ENCODE measurements at regions not wholly inside any gene's neighbourhood (a gene's known extent, or its start where the extent isn't known, plus 50 kb on each side); places are given as distances from the start of the nearest gene placed in this dataset.
A peak's percentile ranks its signal among the peaks of the same experiment; 100 is the strongest.

DNA sequence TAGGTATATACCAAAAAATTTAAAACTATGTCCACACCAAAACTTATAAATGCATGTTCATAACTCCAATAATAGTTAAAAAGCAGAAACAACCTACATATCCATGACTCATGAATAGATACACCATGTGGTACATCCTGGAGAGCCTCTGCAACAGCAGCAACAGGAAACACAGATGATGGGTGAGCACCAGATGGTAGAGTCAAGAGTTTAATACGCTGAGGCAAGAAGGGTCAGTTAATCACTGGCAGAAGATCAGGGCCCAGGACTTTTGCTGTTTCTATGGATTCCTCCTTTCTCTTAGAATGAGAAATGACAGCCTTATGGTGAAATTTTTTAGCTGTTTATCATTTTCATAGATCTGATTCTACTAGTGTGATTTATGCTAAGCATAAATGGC lies 351.8 kb upstream of the ADAMTSL1 start:
- Histone ChIP-seq H3K27ac (ENCODE audit: low read length) (no peak overlapping the region), H2AFZ (ENCODE audit: low read length) (no peak overlapping the region), H3K4me2 (ENCODE audit: low read length) (no peak overlapping the region), H3K4me3 (ENCODE audit: low read length) (no peak overlapping the region), H3K4me1 (ENCODE audit: insufficient read depth, low read length) (no peaks in the 10 kb centered on the region), H3K9ac (ENCODE audit: low read length) (no peak overlapping the region), H3K79me2 (ENCODE audit: low read length) (no peaks in the 10 kb centered on the region), H3K27me3 (ENCODE audit: low read length) (no peaks in the 10 kb centered on the region), H3K36me3 (ENCODE audit: low read depth, low read length) (no peaks in the 10 kb centered on the region), H4K20me1 (ENCODE audit: low read length) (no peaks in the 10 kb centered on the region), H3K9me3 (ENCODE audit: low read length) (no peaks in the 10 kb centered on the region), H3K9me2 (replicated peaks; ENCODE audit: low read length) (no peaks in the 10 kb centered on the region), H3F3A (ENCODE audit: low read length, unreplicated experiment) (no peaks in the 10 kb centered on the region)
- BruUV-seq (replicated peaks): no TSS peak
- ATAC-seq: no peak
- ChIA-PET CTCF (no interaction called here), POLR2A (ENCODE audit: unreplicated experiment) (no interaction called here)
- DNase-seq: peak; percentile 6
- intact Hi-C loops (cut with micrococcal nuclease): no loop called here
- TF ChIP-seq, protein P1, sequence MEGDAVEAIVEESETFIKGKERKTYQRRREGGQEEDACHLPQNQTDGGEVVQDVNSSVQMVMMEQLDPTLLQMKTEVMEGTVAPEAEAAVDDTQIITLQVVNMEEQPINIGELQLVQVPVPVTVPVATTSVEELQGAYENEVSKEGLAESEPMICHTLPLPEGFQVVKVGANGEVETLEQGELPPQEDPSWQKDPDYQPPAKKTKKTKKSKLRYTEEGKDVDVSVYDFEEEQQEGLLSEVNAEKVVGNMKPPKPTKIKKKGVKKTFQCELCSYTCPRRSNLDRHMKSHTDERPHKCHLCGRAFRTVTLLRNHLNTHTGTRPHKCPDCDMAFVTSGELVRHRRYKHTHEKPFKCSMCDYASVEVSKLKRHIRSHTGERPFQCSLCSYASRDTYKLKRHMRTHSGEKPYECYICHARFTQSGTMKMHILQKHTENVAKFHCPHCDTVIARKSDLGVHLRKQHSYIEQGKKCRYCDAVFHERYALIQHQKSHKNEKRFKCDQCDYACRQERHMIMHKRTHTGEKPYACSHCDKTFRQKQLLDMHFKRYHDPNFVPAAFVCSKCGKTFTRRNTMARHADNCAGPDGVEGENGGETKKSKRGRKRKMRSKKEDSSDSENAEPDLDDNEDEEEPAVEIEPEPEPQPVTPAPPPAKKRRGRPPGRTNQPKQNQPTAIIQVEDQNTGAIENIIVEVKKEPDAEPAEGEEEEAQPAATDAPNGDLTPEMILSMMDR (conservative IDR thresholded peaks at IDR 0.05; ENCODE audit: low read depth, low read length): no peak
- TF ChIP-seq EZH2 (IDR thresholded peaks at IDR 0.05; ENCODE audit: low read length, unreplicated experiment) (no peak), EZH2phosphoT487 (IDR thresholded peaks at IDR 0.05; ENCODE audit: borderline replicate concordance, low read length) (no peak)

DNA sequence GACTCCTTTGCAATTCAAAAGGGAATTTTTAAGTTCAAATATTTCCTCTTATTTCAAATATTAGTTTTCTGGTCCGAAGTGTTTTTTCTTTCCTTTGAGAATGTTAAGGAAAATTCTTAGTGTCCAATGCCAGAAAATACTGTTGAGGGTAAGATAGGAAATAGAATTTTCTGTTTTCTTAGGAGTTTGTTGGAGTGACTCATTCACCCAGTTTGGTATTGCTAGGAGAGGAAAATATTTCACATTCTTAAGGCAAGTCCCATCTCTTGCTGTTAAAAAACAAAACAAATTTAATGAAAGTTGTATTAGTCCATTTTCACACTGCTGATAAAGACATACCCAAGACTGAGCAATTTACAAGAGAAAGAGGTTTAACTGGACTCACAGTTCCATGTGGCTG lies 349.2 kb upstream of the ADAMTSL1 start:
- no peaks in the 10 kb centered on the region for H3K9me2 ChIP-seq (replicated peaks; ENCODE audit: low read length)
- H3K4me1 ChIP-seq (ENCODE audit: insufficient read depth, low read length): no peaks in the 10 kb centered on the region
- ChIA-PET CTCF (no interaction called here), POLR2A (ENCODE audit: unreplicated experiment) (no interaction called here)
- H3K4me3 ChIP-seq (ENCODE audit: low read length): no peak overlapping the region
- intact Hi-C loops (cut with micrococcal nuclease): no loop called here
- no peaks in the 10 kb centered on the region for H3K36me3 ChIP-seq (ENCODE audit: low read depth, low read length)
- H3K79me2 ChIP-seq (ENCODE audit: low read length): no peaks in the 10 kb centered on the region
- no peak overlapping the region for H3K27ac ChIP-seq (ENCODE audit: low read length)
- no peak overlapping the region for H2AFZ ChIP-seq (ENCODE audit: low read length)
- no peak overlapping the region for H3K4me2 ChIP-seq (ENCODE audit: low read length)
- no peaks in the 10 kb centered on the region for H3K9me3 ChIP-seq (ENCODE audit: low read length)
- no peak for DNase-seq
- no TSS peak for BruUV-seq (replicated peaks)
- TF ChIP-seq EZH2phosphoT487 (IDR thresholded peaks at IDR 0.05; ENCODE audit: borderline replicate concordance, low read length) (no peak), EZH2 (IDR thresholded peaks at IDR 0.05; ENCODE audit: low read length, unreplicated experiment) (no peak)
- TF ChIP-seq, protein P1 (conservative IDR thresholded peaks at IDR 0.05; ENCODE audit: low read depth, low read length): no peak
- no peaks in the 10 kb centered on the region for H3K27me3 ChIP-seq (ENCODE audit: low read length)
- no peaks in the 10 kb centered on the region for H3F3A ChIP-seq (ENCODE audit: low read length, unreplicated experiment)
- H3K9ac ChIP-seq (ENCODE audit: low read length): no peak overlapping the region
- no peaks in the 10 kb centered on the region for H4K20me1 ChIP-seq (ENCODE audit: low read length)
- no peak for ATAC-seq

DNA sequence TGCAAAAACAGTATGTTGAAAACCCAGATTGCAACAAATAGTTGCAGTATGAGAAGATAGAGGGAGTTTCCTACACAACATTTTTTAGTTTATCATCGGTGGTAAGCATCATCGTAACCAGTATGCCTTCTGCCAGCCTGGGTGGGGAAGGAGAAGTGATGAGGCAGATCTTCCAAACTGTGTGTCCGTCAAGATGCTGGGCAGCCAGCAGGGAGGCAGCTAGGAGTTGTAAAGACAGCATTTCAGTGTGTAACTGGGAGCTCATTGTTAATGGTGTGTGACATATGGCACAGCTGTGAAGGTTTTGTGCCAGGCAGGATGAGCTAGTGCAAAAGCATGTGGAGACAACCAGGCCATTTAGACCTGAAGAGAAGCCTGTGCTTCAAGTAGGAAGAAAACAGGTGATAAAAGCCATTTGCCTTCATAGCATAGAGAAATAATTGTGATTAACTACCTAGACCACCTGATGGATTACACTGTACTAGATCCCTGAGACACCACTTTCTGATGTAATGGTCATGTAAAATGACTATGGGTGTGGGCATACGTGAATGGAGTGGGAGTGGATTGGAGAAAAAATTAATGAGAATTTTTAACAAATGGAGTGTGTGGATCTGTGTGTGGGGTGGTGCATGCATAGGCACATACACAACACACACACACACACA lies 347.0 kb upstream of the ADAMTSL1 start:
- H3K79me2 ChIP-seq (ENCODE audit: low read length): no peaks in the 10 kb centered on the region
- no peaks in the 10 kb centered on the region for H4K20me1 ChIP-seq (ENCODE audit: low read length)
- BruUV-seq (replicated peaks): no TSS peak
- H3K4me2 ChIP-seq (ENCODE audit: low read length): no peak overlapping the region
- H3K9me2 ChIP-seq (replicated peaks; ENCODE audit: low read length): no peaks in the 10 kb centered on the region
- H2AFZ ChIP-seq (ENCODE audit: low read length): no peak overlapping the region
- no peaks in the 10 kb centered on the region for H3K36me3 ChIP-seq (ENCODE audit: low read depth, low read length)
- no peak for DNase-seq
- H3K27ac ChIP-seq (ENCODE audit: low read length): no peak overlapping the region
- no peak; the same call in 1 of the 2 replicates for ATAC-seq
- TF ChIP-seq, protein P1 (conservative IDR thresholded peaks at IDR 0.05; ENCODE audit: low read depth, low read length): no peak
- TF ChIP-seq EZH2phosphoT487 (IDR thresholded peaks at IDR 0.05; ENCODE audit: borderline replicate concordance, low read length) (no peak), EZH2 (IDR thresholded peaks at IDR 0.05; ENCODE audit: low read length, unreplicated experiment) (no peak)
- ChIA-PET POLR2A (ENCODE audit: unreplicated experiment) (no interaction called here), CTCF (no interaction called here)
- no peaks in the 10 kb centered on the region for H3K4me1 ChIP-seq (ENCODE audit: insufficient read depth, low read length)
- H3K9ac ChIP-seq (ENCODE audit: low read length): no peak overlapping the region
- H3K4me3 ChIP-seq (ENCODE audit: low read length): no peak overlapping the region
- no peaks in the 10 kb centered on the region for H3K9me3 ChIP-seq (ENCODE audit: low read length)
- intact Hi-C loops (cut with micrococcal nuclease): no loop called here
- no peaks in the 10 kb centered on the region for H3K27me3 ChIP-seq (ENCODE audit: low read length)
- H3F3A ChIP-seq (ENCODE audit: low read length, unreplicated experiment): no peaks in the 10 kb centered on the region
